HuH-7 (cell line): ENCODE measurements at regions not wholly inside any gene's neighbourhood (a gene's known extent, or its start where the extent isn't known, plus 50 kb on each side); places are given as distances from the start of the nearest gene placed in this dataset.
A peak's percentile ranks its signal among the peaks of the same experiment; 100 is the strongest.
"Not testable (repeated sequence)": the region's sequence is repeated elsewhere in the genome, so short reads cannot be mapped to it uniquely, and the experiment has no call there.

Experiments
- DNase-seq: peaks from one replicate; pipeline ENCODE4 v3.0.0; 2011; ENCODE audit warnings: low spot score

DNA sequence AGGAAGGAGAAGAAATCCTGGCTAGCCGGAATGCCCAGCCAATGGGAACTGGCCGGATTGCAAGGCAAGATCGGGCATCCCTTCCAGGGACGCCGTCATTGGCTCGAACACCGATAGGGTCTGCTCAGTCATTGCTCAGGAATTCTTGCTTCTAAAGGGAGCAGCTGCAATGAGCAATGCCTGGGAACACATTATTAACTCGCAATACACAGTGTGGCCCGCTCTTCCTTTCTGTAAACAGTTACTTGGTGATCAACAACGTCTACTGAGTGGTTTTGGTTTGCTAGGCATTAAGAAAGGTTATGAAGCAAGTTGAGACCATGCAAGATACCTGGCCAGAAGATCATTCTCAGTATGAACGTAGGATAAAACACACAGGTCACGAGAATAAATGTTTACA, 165.4 kb upstream of the CITED2 start:
- DNase-seq = peak; percentile 42

- no peak for DNase-seq
These were observed 163.9 kb upstream of the CITED2 start for GRCh38 chr6:139538366-139538765.

DNA sequence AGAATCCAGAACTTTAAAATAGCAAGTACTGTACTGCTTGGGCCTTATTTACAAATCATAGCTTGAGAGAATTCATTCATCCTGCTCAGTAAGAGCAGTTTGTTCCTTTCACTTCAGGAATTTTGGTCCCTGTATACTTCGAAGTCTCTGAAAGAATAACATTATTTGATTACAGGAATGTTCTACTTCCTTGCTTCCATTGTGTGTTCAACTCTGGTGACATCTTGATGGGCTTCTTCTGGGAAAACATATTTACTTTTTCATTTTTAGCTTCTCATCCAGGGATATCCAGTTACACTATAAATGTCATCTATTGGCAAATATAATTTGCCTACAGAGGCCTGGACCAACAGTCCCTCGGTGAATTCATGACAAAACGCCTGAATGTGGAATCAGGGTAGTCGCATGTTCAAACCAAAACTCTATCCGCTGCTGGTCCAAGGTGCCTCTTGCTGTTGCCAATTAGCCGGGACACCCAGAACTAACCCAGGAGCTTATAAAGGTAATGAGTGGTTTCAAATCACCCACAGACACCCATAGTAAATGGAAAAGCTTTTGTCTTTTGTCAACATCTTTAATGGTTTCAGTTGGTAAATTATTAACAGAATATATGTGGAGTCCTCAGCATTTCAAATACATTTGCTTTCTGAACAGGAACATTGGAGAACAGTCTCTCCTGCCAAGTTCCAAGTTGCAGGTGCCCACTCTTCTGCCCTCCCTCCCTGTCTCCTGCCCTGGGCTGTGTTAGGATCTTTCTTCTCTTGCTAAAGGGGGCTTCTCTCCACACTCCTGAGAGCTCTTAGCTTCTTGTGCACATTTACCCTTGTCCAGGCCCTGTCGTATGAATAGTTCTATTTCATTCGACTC, 162.5 kb upstream of the CITED2 start:
- DNase-seq = peak; percentile 56

DNA sequence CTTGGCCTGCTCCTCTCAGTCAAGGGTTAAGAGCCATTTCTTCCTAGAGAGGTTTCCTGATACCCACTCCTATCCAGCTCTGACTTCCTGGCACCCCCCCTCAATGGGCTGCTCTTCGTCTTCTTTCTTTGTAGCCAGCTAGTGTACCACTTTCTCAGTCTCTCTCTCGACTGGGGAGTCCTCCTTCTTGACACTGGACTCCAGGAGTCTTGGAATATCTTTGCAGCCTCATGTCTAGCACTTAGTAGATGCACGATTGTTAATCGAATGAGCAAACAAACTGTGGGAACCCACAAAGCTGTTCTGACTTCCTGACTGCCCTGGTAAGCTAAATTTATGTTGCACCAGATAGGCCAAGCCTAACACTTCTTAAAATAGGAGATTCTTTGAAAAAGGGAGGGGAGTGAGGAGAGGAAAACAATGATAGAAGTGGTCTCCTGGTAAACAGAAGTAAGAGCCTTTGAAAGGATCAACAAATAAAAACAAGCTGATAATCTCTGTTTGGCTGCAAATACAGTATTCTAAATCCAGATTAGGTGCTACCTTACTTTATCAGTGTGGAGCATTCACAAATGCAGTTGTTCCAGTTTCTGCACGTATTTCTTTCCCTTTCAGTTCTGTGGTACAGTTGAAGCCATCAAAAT, 160.1 kb upstream of the CITED2 start:
- no peak for DNase-seq

DNA sequence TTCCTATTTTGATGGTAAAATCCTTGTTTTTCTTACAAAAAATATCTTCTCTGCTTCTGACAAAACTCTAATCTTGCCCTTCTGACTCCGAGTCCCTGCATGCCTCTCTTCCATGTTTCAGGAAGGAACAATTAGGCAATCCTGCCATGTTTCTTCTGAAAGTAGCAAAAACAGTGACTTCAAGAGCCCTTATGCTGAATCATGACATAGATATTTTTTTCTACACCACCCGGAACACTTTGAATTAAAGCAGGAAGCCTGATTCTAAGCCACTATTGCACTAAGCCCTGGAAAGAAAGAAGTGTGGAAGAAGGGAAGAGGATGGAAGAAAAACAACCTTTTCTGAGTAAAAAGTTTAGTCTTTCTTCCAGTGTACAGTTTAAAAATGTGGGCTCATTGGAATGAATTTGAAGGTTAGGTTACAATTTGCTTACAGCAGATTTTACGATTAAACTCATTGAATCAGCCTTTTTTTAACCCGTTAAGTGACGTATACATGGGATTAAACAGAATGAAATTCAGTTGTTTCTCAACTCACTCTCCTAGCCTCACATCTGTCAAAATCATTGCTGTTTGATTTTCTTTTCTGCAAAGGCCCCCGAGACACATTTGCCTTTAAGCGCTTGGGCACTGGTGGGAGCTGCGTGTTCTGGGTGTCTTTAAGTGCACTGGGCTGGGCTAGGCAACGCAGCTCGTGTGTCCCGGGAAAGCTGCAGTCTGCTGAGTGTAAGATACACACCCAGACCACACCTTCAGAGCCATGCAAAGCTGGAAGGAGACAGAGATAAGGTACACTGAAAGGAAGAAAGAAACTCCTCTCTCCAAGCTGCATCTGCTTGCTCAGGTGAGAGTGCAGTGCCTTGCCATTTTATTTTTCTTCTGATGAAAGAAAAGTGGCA, 159.4 kb upstream of the CITED2 start:
- no peak for DNase-seq

DNA sequence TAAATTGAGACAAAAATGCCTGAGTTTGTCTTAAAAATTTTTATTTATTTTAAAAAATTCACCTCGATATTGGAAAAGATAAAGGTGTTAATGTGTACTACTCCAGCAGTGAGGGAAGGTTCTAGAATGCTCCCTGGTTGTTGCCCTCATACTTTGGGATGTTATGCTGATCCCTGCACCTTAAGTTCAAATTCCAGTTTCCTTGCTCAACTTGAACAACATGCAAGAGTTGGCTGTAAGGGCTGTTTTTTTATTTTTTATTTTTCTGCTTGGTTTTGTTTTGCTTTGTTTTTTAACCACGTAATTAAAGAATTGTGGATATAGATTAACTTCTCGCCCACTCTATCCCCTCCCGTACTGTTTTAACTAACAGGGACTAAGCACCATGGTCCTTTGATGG, 158.7 kb upstream of the CITED2 start:
- DNase-seq = no peak

DNA sequence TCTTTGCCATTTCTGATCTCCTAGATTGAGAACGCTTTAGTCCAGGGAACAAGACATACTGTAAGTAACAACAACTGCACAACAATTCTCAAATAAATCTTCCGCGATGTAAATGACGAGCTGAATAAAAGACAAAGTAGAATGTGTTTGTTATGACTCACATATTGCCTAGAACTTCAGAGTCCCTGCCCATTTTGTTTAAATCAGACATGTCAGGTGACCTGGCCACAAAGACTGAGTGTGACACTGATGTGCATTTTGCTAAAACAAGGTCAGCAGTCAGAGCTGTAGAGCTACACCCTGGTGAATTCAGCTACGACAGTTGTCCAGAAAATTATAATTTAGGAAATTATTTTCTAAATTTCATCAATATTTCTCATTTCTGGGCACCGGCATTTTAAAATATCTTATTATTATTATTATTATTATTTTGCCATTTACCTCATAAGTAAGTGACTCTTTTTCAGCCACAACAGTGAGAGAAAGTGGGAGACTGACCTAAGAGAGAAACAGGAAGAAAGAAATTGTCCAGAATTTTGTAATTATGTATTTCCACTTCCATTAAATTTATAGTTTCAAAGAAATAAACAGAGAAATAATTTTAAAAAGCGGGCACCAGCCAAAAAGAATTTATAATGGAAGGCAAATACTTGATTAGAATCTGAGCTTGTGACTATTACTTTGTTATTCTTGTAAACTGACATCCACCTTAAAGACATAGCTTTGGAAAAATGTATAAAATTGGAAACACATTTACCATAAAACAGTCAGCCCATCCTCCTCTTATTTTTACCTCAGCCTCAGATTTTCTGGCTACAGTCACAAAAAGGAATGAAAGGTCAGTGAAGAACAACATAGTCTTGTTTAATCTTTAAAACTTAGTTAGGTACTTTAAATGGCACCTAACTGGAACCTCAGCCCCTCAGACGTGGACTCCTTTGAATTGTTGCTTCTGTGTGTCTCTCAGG, 157.0 kb upstream of the CITED2 start:
- no peak for DNase-seq

DNA sequence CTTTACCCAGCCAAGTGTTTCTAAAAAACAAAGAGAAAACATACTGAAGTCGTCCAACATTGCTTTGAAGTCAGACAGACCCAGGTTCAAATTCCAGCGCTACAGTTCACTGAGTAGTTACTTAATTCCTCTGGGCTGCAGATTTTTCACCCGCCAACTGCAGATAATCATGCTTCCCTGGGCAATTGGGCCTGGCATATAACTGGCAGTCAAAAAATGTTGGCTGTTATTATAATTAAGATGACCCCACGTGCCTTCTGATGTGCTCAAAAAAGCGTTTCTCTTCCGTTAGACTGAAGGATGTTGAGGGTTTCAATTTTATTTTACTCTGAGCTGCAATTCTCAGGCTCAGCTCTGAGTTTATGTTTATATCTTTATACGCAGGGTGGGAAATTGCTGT, 156.1 kb upstream of the CITED2 start:
- no peak for DNase-seq

GRCh38 chr6:139529420-139529819, 155.0 kb upstream of the CITED2 start:
- DNase-seq = no peak

GRCh38 chr6:139528471-139528870, 154.0 kb upstream of the CITED2 start:
- no peak for DNase-seq

DNA sequence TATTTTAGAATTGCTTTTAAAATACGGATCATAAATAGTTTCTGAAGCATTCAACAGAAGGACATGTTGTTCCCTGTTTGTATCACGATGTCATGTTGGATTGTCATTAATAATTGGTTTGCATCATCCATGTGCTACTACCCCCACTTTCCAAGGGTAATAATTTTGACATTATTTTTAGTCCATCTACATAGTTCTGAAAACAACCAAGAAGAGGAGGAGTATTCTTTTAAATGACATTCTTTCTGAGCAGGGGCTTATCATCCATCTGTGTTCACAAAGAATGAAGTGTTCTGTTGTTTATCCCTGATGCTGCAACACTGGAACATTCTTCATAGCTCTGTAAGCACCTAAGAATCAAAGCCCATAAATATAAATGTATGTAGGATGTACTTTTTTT, 151.0 kb upstream of the CITED2 start:
- no peak for DNase-seq

GRCh38 chr6:139523986-139524385, 149.5 kb upstream of the CITED2 start:
- no peak for DNase-seq

DNA sequence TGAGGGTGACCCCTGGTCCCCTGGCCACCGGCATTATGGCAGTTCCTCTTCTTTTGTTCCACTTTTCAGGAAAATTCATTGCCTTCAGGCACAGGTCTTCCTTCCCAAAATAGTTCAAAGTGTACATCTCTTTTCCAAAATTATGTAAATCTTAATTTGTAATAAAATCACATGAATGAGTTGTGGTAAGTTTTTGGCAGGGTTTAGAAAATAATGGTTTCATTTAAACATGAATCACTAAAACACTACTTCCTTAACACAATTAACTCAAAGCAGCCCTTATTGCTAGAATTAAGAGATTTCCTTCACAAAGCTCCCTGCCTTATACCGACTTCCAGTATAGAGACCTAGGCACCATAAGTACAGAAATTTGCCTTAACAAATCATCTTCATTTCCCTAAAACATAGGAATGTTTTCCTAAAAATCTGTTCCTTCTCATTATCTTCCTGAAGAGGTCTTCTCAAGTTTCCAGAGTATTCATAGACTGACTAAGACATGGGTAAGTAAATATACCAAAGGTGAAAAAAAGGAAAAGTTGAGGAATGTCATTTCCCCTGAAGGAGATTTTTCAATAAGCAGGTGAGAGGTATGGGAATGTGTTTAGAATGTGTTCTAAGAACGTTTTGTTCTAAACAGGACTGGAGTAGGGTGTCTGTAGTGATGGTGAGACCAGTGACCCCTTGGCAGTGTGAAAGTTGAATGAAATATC, 148.2 kb upstream of the CITED2 start:
- DNase-seq = no peak

DNA sequence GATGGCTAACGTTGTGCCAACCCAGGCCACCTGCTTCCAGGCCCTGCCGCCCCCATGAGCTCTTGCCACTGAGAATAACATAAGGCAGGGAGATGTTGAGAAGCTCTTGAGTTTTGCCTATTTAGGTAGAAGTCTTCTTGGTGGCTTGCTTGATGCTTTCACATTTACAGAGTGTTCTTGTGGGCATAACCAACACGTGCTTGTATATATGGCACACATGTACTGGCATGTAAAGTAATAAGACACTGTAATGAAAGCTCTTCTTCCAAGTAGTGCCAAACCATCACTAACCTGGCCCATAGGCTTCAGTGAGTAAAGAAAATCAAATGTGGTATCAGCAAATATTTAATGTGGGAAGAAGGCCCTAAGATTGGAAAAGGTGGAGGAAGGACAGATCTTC, 146.9 kb upstream of the CITED2 start:
- DNase-seq = no peak

GRCh38 chr6:139520321-139520768, 145.9 kb upstream of the CITED2 start:
- DNase-seq = no peak

DNA sequence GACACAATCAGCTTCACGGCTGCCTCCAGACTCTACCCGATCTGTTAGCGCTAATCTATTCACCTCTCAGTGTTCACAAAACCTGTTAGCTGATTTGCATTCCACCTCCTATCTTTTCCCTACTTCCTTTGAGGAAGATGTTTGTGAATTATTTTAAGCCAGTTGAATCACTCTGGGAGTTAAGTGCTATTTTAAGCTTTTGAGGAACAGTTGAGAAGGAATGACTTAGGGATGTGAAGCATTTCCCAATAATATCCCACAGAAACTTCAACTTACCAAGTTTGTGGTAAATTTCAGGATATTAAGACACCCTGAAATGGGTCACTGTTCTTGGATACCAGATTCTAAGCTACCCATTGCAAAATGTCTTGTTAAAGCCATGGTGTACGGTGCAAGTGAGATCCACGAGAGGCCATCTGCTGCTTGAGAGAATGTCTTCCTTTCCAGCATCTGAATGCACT, 145.2 kb upstream of the CITED2 start:
- no peak for DNase-seq

DNA sequence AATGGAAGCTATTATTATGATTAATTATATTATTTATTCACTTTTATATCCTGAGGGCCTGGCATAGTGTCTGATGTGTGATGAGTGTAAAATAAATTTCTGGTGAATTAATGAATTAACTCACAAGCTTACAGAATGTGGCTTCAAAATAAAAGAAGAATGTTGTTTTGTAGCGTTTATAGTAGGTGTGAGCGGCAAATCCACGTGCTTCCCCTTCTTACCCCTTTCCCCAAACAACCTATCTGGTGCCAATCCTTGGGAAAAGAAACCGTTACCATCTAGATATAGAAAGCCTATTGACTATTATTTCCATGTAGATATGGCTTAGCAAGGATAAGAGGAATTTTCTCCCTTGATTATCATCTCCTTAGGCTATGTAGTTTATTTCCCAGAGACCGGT, 144.6 kb upstream of the CITED2 start:
- DNase-seq = no peak

GRCh38 chr6:139518556-139519091, 144.2 kb upstream of the CITED2 start:
- no peak for DNase-seq

DNA sequence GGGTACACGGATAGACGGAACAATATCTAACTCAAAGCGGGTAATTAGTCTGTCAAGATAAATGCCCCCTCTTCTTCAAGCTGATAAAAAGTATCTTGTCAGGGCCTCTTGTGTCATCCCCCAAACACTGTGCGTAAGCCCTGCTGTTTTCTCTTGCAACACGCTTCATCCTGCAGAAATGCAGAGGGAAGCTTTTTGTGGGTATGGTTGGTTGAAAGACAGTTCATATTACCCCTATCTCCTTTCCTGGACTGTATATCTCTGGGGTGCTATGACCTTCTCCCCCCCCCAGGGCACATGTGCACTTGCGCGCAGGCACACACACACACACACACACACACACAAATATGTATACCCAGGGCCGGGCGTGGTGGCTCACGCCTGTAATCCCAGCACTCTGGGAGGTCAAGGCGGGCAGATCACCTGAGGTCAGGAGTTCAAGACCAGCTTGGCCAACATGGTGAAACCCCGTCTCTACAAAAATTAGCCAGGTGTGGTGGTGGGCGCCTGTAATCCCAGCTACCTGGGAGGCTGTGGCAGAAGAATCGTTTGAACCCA, 143.6 kb upstream of the CITED2 start:
- DNase-seq = not testable (repeated sequence)

- DNase-seq = no peak
These were observed 141.1 kb upstream of the CITED2 start for GRCh38 chr6:139515511-139515910.
